GM18867 (cell line): ENCODE measurements at regions not wholly inside any gene's neighbourhood (a gene's known extent, or its start where the extent isn't known, plus 50 kb on each side); places are given as distances from the start of the nearest gene placed in this dataset.
"Not testable (repeated sequence)": the region's sequence is repeated elsewhere in the genome, so short reads cannot be mapped to it uniquely, and the experiment has no call there.

Experiments
- ATAC-seq: cut with Tn5 transposase; IDR thresholded peaks from one replicate; pipeline ENCODE4 v1.9.1; 2021; ENCODE audit warnings: mild to moderate bottlenecking, moderate library complexity; ENCODE audit not compliant: unreplicated experiment

- no peak for ATAC-seq
Observed at GRCh38 chr9:2390028-2390427, 231.6 kb upstream of the VLDLR start.

DNA sequence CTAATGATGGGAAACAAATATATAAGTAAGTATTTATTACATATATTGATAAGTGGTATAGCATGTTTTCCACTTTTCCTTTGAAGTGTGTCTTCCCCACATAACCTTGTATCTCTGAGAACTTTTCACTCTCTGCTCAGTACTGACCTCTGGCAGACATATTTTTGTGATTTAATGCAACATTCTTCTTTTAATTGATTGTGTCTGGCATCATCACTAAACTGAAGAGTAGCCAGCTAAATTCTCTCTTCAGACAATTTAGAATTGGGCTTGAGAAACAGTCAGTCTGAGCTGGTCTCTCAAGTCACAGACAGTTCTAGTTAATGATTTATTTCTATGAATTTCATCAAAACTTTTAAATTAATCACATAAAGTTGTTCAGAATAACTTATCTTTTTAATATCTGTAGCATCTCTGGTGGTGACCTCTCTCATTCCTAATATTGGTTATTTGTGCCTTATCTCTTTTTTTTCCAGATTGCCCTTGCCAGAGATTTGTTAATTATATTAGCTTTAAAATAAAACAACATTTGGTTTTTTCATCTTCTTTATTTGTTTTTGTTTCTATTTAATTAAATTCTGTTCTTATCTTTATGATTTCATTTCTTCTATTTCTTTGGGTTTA is 230.0 kb upstream of the VLDLR start:
- not testable (repeated sequence) for ATAC-seq

DNA sequence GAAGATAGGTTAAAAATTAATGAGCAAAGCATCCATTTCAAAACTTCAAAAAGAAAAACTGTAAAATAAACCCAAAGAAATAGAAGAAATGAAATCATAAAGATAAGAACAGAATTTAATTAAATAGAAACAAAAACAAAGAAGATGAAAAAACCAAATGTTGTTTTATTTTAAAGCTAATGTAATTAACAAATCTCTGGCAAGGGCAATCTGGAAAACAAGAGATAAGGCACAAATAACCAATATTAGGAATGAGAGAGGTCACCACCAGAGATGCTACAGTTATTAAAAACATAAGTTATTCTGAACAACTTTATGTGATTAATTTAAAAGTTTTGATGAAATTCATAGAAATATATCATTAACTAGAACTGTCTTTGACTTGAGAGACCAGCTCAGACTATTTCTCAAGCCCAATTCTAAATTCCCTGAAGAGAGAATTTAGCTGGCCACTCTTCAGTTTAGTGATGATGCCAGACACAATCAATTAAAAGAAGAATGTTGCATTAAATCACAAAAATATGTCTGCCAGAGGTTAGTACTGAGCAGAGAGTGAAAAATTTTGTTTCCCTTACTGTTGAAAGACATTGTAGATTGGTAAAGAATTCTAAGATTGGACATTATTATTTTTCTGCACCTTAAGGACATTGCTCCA is 227.4 kb upstream of the VLDLR start:
- not testable (repeated sequence) for ATAC-seq

GRCh38 chr9:2395814-2396612 is 225.6 kb upstream of the VLDLR start:
- no peak for ATAC-seq

- ATAC-seq = no peak
Observed at GRCh38 chr9:2396622-2397285, 224.8 kb upstream of the VLDLR start.

DNA sequence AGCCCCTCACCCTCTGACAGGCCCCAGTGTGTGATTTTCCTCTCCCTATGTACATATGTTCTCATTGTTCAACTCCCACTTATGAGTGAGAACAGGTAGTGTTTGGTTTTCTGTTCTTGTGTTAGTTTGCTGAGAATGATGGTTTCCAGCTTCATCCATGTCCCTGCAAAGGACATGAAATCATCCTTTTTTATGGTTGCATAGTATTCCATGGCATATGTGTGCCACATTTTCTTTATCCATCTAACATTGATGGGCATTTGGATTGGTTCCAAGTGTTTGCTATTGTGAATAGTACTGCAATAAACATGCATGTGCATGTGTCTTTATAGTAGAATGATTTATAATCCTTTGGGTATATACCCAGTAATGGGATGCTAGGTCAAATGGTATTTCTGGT is 223.7 kb upstream of the VLDLR start:
- not testable (repeated sequence) for ATAC-seq

- ATAC-seq = not testable (repeated sequence)
Observed at GRCh38 chr9:2401746-2402145, 219.8 kb upstream of the VLDLR start.

- no peak for ATAC-seq
Observed at GRCh38 chr9:2403701-2404100, 217.9 kb upstream of the VLDLR start.

DNA sequence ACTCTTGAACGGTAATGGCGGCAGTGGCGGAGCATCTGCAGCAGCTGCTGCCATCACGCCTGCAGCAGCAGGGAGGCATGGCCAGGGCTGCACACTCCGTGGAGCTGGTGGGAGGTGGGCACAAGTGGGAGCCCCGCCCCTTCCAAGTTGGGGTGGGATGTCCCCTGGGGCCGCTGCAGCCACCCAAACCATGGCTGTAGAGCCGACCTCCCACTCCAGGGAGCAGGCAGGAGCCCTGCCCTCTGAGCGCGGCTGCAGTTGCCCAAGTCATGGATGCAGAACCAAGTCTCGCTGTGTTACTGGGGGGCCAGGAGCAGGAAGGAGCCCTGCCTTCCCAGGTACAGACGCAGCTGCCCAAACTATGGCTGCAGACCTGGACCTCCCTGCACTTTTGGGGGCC is 215.3 kb upstream of the VLDLR start:
- no peak for ATAC-seq

- ATAC-seq = no peak
Observed at GRCh38 chr9:2407450-2407849, 214.1 kb upstream of the VLDLR start.

DNA sequence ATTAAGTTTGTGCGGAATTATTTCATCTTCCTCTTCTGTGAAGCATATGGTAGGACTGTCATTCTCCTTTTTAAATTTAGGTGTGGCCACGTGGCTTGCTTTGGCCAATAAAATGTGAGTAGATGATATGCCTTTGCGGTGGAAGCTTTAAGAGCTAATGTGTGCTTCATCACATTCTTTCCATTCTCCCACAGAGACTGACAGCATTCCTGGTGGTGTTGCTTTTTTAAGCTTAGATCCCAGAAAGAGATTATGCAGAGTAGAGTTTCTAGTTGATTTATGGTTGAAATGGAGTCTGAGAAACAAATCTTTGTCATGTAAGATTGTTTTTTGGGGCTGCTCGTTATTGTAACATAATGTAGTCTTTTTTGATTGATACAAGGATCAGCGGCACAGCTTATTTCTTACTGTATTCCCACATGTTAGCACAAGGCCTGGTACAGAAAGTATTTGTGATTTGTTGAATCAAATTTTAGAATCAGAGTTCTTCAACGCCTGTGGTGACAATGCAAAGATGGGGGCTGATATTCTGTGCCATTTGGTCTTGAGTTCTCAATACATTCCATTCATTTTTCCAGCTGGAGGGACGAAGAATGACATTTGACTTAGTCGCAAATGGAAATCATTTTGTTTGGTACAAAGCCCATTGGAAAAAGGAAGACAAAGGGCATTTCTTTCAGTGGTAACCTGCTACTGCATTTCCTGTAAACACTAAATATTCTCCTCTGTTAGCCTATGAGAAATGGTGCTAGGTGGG is 209.9 kb upstream of the VLDLR start:
- ATAC-seq = no peak

DNA sequence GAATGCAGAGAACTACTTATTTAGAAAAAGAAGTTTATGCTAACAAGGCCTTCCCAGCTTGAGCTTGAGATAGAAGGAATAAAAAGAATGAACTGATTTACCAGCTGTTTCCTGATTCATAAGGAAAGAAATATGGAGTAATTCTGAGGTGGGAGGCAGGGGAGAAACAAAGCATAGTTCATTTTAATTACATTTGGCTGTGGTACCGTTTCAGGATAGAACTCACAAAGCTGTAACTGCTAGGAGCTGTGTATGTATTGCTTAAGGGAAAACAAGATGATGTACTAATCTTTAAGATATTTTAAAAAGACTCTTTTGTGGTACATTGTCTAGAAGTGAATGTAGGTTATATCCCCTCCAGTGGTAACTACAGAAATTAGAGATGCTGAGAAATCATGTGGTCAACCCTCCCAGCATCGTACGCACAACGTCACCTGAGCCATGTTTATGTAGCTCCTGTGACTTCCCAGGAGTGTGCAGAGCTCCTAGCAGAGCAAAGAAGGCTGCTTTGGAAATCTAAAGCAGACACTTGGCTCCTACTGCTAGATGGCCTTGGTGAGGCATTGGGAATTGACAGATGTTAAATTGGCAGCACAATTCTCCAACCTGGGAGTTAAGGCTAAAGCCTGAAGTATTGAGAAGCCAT is 208.3 kb upstream of the VLDLR start:
- no peak for ATAC-seq

DNA sequence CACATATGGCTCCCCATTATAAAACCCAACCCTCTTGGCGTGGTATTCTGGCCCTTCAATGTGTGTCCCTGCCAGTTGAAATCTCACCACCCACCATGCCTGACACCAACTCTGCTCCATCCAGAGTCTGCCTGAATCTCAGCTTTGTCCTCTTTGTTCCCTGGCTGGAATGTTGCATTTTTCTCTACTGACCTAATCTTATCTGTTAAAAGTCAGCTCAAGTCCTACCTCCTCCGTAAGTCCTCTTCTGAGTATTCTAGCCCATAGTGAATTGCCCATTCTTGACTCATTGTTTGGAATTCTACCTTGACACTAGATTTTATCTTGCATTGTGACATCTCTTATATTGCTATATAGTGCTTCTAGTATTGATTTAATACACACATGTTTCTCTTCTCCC is 207.1 kb upstream of the VLDLR start:
- ATAC-seq = no peak

DNA sequence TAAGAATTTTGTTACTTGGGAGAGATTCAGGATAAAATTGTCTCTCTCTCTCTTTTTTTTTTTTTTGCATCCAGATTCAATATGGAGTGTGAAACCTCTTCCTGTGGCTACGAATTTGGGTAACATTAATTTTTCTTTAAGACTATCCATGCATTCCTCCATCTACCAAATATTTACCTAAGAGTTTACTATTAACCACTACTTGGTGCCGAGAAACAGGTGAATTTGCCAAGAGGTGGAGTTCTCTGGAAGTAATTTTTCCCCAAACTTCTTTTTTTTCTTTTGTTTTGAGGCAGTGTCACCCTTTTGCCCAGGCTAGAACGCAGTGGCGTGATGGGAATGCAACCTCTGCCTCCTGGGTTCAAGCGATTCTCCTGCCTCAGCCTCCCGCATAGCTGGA is 206.3 kb upstream of the VLDLR start:
- no peak for ATAC-seq

- no peak for ATAC-seq
Observed at GRCh38 chr9:2417730-2418129, 203.9 kb upstream of the VLDLR start.

- ATAC-seq = no peak
Observed at GRCh38 chr9:2418619-2419018, 203.0 kb upstream of the VLDLR start.

- no peak for ATAC-seq
Observed at GRCh38 chr9:2419347-2419746, 202.2 kb upstream of the VLDLR start.

DNA sequence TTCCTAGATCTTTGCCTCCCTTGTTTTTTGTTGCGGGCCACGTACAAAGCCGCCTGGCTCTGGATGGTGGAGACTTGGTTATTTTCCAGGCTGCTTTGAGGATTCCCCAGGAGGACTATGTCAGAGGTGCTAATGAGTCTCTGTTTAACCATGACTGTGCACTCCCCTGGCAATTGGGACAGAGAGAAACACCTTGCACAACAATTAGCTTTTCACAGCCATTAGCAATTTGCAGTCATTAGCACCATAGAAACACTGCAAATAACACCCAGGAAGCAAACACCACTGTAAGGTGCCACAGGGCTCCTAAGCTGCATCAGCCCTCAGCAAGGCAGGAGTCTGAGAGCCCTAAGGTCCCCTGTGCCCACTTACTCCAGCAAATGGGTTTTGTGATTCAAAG is 201.0 kb upstream of the VLDLR start:
- no peak for ATAC-seq

- ATAC-seq = no peak
Observed at GRCh38 chr9:2424619-2425033, 197.0 kb upstream of the VLDLR start.

DNA sequence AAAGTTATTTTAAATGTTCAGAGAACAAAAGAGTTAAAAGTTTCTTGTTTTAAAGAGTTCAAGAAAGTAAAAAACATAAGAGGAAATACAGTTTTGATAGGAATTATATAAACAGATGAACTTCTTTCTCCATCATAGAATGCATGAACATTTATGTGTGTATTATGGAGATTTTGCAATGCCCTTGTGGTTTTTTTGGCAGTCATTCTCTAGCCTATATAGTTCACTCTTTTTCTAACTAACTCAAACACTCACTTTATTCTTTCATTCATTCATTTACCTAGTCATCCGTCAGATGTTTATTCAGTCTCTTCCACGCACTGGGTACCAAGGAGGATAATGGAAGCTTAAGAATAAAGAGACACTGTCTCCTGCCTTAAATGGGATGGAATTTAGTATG is 195.9 kb upstream of the VLDLR start:
- no peak for ATAC-seq
